COR-L47 (cell line): ENCODE measurements at regions not wholly inside any gene's neighbourhood (a gene's known extent, or its start where the extent isn't known, plus 50 kb on each side); places are given as distances from the start of the nearest gene placed in this dataset.

Experiments
- DNase-seq: peaks from one replicate; lab custom pipeline; 2025; lab: John Stamatoyannopoulos, UW

DNA sequence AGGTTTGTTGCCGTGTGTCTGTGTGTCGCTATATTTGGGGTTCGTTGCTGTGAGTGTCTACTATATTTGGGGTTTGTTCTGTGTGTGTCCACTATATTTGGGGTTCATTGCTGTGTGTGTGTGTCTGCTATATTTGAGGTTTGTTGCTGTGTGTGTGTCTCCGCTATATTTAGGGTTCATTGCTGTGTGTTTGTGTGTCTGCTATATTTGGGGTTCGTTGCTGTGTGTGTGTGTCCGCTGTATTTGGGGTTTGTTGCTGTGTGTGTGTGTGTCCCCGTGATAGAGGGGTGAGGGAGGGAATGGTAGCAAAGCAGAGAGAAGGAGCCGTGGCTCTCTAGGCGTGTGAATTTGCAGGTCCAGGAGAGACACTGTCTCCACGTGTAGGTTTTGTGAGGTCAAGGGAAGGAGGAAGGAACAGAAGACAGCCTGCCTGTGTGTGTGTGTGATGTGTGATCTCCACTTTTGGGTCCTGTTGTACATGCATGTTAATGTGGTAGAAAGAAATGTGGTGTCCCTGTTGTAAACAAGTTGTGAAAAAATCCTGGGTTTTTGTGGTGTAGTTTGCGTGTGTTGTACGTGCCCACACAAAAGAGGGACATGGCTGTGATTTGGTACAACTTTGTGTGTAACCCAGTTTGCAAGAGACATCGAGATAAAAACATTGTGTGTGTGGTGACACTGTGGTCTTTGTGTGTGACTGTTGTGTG lies 56.3 kb upstream of the ECE1 start:
- DNase-seq, result no peak

DNA sequence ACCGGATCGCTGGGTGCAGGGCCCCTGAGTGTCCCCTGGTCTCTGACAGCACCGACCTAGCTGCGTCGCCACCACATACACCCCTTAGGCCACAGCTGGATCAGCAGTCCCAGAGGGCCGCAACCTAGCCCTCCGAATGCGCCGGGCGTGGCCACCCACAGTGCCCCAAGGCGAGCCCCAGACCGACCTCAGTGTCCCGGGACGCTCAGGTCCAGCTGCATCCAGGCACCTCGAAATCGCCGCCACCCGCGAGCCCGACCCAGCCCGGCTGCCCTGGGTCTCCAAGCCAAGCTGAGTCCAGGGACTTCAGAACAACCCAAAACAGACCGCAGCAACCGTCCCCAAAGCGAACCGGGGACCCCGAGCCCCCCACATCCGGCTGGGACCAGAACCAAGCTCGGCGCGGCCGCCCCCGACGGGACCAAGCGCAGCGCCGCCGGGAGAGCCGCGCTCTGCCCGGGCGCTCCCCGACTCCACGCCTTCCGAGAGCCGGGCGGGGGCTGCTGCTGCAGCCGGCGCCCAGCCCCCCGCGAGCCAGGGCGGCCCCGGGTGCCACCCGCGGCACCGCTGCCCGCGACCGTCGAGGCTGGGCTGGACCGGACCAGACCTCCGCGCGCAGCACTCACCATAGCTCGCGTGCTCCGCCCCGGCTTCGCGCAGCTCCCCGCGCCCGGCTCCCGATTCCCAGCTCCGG lies 54.6 kb upstream of the ECE1 start:
- DNase-seq, result peak; percentile 70

DNA sequence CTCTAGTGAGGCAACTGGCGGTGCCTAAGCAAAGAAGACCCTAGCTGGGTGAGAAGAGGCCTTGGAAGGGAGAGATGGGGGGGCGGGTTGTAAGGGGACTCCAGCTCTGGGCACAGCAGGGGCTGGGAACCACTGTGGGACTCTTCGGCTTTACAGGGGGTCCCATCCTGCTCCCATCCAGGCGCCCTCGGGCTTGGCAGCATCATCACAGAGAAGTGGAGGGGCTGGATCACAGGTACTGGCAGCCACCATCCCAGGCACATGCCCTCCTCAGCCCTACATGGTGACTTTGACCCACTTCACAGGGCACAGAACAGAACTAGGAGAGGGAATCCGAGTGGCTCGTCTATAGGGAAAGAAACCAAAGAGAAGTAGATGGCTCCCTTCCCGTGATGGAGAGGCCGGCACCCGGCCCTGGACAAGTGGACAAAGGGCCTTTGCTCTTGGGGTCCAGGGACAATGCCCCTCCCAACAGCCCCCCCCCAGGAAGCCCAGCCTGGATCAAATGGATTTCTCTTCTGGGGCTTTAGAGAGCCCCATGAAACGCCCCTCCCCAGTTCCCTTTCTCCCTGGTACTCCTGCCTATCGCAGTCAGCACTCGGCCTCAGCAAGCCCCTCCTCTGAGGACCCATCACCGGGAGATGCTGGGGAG lies 54.0 kb upstream of the ECE1 start:
- no peak for DNase-seq

DNA sequence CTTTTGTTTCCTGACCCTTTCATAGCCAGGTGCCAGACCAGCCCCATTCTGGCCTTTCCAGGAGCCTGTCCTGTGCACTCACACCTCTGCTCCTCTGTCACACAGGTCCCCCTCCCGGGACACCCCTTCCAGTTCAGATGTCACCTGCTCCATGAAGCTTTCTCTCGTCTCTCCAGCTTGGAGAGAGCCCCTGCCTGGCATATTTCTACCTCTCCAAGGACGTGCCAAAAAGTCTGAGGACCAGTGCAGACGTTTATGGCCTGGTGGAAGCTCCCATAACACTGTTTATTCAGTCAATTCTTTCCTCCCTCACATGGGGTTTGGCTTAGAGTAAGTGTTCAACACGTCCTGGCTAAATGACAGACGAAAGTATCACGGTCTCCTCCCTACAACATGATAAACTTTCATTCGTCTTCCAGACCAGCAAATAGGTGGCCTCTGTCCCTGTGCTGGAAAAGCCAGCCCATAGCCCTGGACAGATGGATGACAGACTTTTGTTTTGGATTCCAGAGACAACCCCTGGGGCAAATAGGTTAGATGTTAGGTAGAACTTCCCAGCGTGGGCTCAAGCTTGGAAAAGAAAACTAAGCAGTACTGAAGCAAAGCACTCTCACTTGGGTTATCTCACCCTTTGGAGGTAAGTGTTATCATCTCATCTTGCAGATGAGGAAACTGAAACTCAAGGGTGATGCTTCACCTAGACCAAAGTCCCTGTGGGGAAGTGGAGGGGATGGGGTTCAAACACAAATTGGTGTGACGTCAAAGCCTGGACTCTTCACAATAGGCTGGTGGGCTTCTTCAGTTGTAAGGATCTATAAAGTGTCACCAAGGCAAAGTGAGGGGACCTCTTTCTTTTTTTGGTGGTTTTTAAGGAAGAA lies 52.9 kb upstream of the ECE1 start:
- no peak for DNase-seq

DNA sequence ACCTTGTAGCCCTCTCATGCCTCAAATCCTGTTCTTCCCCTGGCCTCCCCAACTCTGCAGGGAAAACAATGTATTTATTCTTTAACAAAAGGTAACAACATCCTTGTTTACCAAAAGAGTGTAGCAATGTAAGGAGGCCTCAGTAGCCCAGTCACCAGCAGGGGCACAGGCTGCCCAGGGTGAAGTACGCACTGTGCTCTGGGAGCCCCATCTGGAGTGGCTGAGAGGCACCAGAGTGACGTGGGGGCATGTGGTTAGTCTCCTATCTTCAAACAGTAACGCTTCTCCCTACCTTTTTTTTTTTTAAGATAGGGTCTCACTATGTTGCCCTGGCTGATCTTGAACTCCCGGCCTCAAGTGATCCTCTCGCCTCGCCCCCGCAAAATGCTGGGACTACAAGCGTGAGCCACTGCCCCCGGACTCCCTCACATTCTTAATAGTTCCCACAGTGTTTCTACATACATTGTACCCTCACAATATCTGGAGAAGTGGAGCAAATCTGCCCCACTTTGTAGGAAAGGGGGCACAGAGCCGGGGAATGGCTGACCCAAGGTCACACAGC lies 51.3 kb upstream of the ECE1 start:
- no peak for DNase-seq

DNA sequence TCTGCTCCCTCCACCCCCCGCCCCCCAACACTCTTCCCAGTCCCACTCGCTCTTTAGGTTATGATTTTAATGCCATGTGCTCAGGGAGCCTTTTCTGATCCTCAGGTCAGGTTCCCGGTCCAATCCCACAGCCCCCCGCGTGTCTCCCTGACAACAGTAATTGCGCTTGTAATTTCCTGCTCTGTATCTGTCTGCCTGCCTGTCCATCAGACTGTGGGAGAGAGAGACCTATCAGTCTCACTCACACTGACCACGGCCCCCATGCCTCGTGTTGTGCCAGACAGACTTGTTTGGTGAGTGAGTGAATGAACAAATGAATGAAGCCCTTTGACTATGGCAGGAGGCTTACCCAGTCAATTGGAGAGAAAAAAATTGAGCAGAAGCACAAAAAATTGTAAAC lies 50.8 kb upstream of the ECE1 start:
- DNase-seq, result no peak

DNA sequence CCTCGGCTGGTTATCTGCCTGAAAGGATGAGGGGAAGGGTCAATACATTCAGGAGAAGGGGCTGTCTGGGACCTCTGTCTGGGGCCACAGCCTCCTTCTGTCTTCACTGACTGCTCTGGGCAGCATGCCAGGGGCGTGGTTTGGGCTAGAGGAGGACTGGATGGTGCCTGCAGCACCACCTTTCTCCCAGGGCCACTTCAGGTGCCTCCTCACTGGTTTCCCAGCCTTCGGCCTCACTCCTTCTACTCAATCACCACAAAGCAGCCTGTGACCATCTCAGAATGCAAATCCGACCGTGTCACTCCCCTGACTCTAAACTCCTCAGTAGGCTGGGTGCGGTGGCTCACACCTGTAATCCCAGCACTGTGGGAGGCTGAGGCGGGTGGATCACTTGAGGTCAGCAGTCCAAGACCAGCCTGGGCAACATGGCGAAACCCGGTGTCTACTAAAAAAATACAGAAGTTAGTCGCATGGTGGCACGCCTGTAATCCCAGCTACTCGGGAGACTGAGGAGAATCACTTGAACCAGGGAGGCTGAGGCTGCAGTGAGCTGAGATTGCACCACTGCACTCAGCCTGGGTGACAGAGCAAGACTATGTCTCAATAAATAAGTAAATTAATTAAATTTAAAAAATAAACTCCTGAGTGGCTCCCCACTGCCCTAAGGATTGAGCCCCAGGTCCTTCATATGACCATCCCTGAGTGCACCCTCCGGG lies 50.1 kb upstream of the ECE1 start:
- DNase-seq, result peak; percentile 59
